GM19372 (cell line): ENCODE measurements at regions not wholly inside any gene's neighbourhood (a gene's known extent, or its start where the extent isn't known, plus 50 kb on each side); places are given as distances from the start of the nearest gene placed in this dataset.
"Not testable (repeated sequence)": the region's sequence is repeated elsewhere in the genome, so short reads cannot be mapped to it uniquely, and the experiment has no call there.

Experiments used
- ATAC-seq: cut with Tn5 transposase; IDR thresholded peaks from one replicate; pipeline ENCODE4 v1.9.1; 2021; ENCODE audit warnings: mild to moderate bottlenecking, low read depth, moderate library complexity; ENCODE audit not compliant: unreplicated experiment

- ATAC-seq: no peak
These were observed 123.6 kb upstream of the TET2 start for GRCh38 chr4:105022811-105023667.

GRCh38 chr4:105023668-105024055, 123.0 kb upstream of the TET2 start:
- no peak for ATAC-seq

GRCh38 chr4:105025263-105026017, 121.2 kb upstream of the TET2 start:
- no peak for ATAC-seq

GRCh38 chr4:105036991-105037390, 109.7 kb upstream of the TET2 start:
- no peak for ATAC-seq

GRCh38 chr4:105042451-105042850, 104.2 kb upstream of the TET2 start:
- no peak for ATAC-seq

GRCh38 chr4:105050896-105051295, 95.8 kb upstream of the TET2 start:
- ATAC-seq: no peak

GRCh38 chr4:105057370-105058105, 89.1 kb upstream of the TET2 start:
- ATAC-seq: no peak

- ATAC-seq: no peak
These were observed 88.4 kb upstream of the TET2 start for GRCh38 chr4:105058177-105058812.

- no peak for ATAC-seq
These were observed 87.3 kb upstream of the TET2 start for GRCh38 chr4:105059337-105059736.

GRCh38 chr4:105060628-105061027, 86.0 kb upstream of the TET2 start:
- peak; percentile 87 for ATAC-seq

- ATAC-seq: peak; percentile 35
These were observed 85.5 kb upstream of the TET2 start for GRCh38 chr4:105061136-105061696.

- ATAC-seq: no peak
These were observed 84.9 kb upstream of the TET2 start for GRCh38 chr4:105061731-105062130.

- ATAC-seq: no peak
These were observed 80.3 kb upstream of the TET2 start for GRCh38 chr4:105066401-105066800.

- no peak for ATAC-seq
These were observed 79.2 kb upstream of the TET2 start for GRCh38 chr4:105067431-105067830.

- ATAC-seq: no peak
These were observed 78.7 kb upstream of the TET2 start for GRCh38 chr4:105067946-105068345.

- no peak for ATAC-seq
These were observed 78.2 kb upstream of the TET2 start for GRCh38 chr4:105068516-105068915.

- ATAC-seq: not testable (repeated sequence)
These were observed 74.6 kb upstream of the TET2 start for GRCh38 chr4:105072095-105072494.

- no peak for ATAC-seq
These were observed 72.6 kb upstream of the TET2 start for GRCh38 chr4:105074097-105074496.

GRCh38 chr4:105075045-105075444, 71.6 kb upstream of the TET2 start:
- no peak for ATAC-seq
